SK-N-SH (cell line): ENCODE measurements at regions not wholly inside any gene's neighbourhood (a gene's known extent, or its start where the extent isn't known, plus 50 kb on each side); places are given as distances from the start of the nearest gene placed in this dataset.

Source experiments
- CTCF ChIA-PET: fragments of 300-600, 350-600 bp; formaldehyde crosslinking; extraction: SDS; loops from one replicate; lab custom pipeline; 2021; lab: Yijun Ruan, JAX
- POLR2A ChIA-PET: fragments of 350-600 bp; sonication (Branson Sonifier 250); formaldehyde crosslinking; extraction: SDS; loops from one replicate; lab custom pipeline; 2020; ENCODE audit warnings: antibody characterized with exemption, inconsistent platforms; lab: Yijun Ruan, JAX
- DNase-seq: peaks from one replicate; pipeline ENCODE4 v3.0.0; 2012
- H2AFZ ChIP-seq: fragments of 200-600 bp; sonication (generic); 2 replicates; pipeline ENCODE4 v1.8.1; 2016; ENCODE audit warnings: antibody characterized with exemption, mild to moderate bottlenecking, low read depth
- H3F3A ChIP-seq: fragments of 200-600 bp; sonication (generic); replicated peaks from 2 replicates; pipeline ENCODE3; 2016; ENCODE audit warnings: antibody characterized with exemption, mild to moderate bottlenecking; ENCODE audit not compliant: insufficient read depth
- H3K27ac ChIP-seq, 2 experiments: fragments of 200-500 bp in 1 of 2; fragments of 200-600 bp in 1 of 2; sonication (Bioruptor generic) in 1 of 2; sonication (generic), shearing (Covaris generic) in 1 of 2; 2 replicates each; pipeline versions ENCODE4 v1.5.1 to v1.6.1; 2014 to 2016; ENCODE audit warnings: low read depth in 2 of 2, inconsistent platforms in 1 of 2, low read length in 1 of 2, mild to moderate bottlenecking in 1 of 2, mixed read lengths in 1 of 2
- H3K27me3 ChIP-seq: fragments of 200-600 bp; sonication (generic), shearing (Covaris generic); 2 replicates; pipeline ENCODE4 v1.6.1; 2016; ENCODE audit warnings: mixed run types; ENCODE audit not compliant: insufficient read depth
- H3K36me3 ChIP-seq, 2 experiments: fragments of 200-500 bp in 1 of 2; fragments of 200-600 bp in 1 of 2; sonication (Bioruptor generic) in 1 of 2; sonication (generic) in 1 of 2; replicated peaks in 1 of 2; 2 replicates each; pipeline versions ENCODE3 to v1.5.1; 2014 to 2016; ENCODE audit warnings: low read length in 1 of 2, mild to moderate bottlenecking in 1 of 2; ENCODE audit not compliant: insufficient read depth in 2 of 2, control insufficient read depth in 1 of 2
- H3K4me1 ChIP-seq, 2 experiments: fragments of 200-500 bp in 1 of 2; fragments of 200-600 bp in 1 of 2; sonication (Bioruptor generic) in 1 of 2; sonication (generic), shearing (Covaris generic) in 1 of 2; 2 replicates each; pipeline versions ENCODE4 v1.5.1 to v1.6.1; 2014 to 2016; ENCODE audit warnings: low read depth in 1 of 2, low read length in 1 of 2, mixed run types in 1 of 2; ENCODE audit not compliant: insufficient read depth in 2 of 2, control insufficient read depth in 1 of 2
- H3K4me2 ChIP-seq: fragments of 200-600 bp; sonication (generic), shearing (Covaris generic); 2 replicates; pipeline ENCODE4 v1.6.1; 2017; ENCODE audit warnings: mixed run types
- H3K4me3 ChIP-seq, 2 experiments: fragments of 200-500 bp in 1 of 2; fragments of 200-600 bp in 1 of 2; sonication (Bioruptor generic) in 1 of 2; sonication (generic), shearing (Covaris generic) in 1 of 2; 2 replicates each; pipeline versions ENCODE4 v1.5.1 to v1.8.1; 2014 to 2016; ENCODE audit warnings: low read depth in 2 of 2, inconsistent platforms in 1 of 2, low read length in 1 of 2, mild to moderate bottlenecking in 1 of 2, mixed read lengths in 1 of 2, moderate library complexity in 1 of 2
- H3K79me2 ChIP-seq: fragments of 200-600 bp; sonication (generic); 2 replicates; pipeline ENCODE4 v1.8.1; 2017; ENCODE audit warnings: mild to moderate bottlenecking; ENCODE audit not compliant: insufficient read depth
- H3K9ac ChIP-seq: fragments of 200-600 bp; sonication (generic); 2 replicates; pipeline ENCODE4 v1.6.1; 2017; ENCODE audit warnings: mixed run types
- H3K9me2 ChIP-seq: fragments of 200-600 bp; sonication (generic); 2 replicates; pipeline ENCODE4 v1.6.1; 2017; ENCODE audit warnings: mixed run types
- H3K9me3 ChIP-seq: fragments of 200-600 bp; sonication (generic); 2 replicates; pipeline ENCODE4 v1.6.1; 2017; ENCODE audit warnings: mixed run types, mild to moderate bottlenecking, moderate library complexity
- H4K20me1 ChIP-seq: fragments of 200-600 bp; sonication (generic); 2 replicates; pipeline ENCODE4 v1.6.1; 2017; ENCODE audit warnings: mild to moderate bottlenecking, mixed run types; ENCODE audit not compliant: insufficient read depth
- CHD2 ChIP-seq: fragments of 150-350 bp; IDR thresholded peaks from 2 replicates; pipeline ENCODE4 v1.6.1; 2018; ENCODE audit warnings: low read length; ENCODE audit not compliant: partially characterized antibody
- CTCF ChIP-seq: fragments of 200-600 bp; sonication (generic); IDR thresholded peaks from 2 replicates; pipeline ENCODE4 v1.6.1; 2017; ENCODE audit warnings: antibody characterized with exemption, mild to moderate bottlenecking, moderate library complexity
- ELF1 ChIP-seq: IDR thresholded peaks from 2 replicates; pipeline ENCODE4 v1.4.0; 2012
- EP300 ChIP-seq, 2 experiments: IDR thresholded peaks; 2 replicates each; pipeline versions ENCODE4 v1.4.0 to v1.6.1; 2012; ENCODE audit warnings: borderline replicate concordance in 1 of 2, low read depth in 1 of 2, low read length in 1 of 2
- FOXJ3 ChIP-seq: sonication (generic); formaldehyde crosslinking; IDR thresholded peaks from 2 replicates; pipeline ENCODE4 v1.5.1; 2020; ENCODE audit warnings: mild to moderate bottlenecking, missing genetic modification reagents
- FOXM1 ChIP-seq: IDR thresholded peaks from 2 replicates; pipeline ENCODE4 v1.4.0; 2012; ENCODE audit warnings: low read depth, mild to moderate bottlenecking
- GABPA ChIP-seq: IDR thresholded peaks from 2 replicates; pipeline ENCODE4 v1.4.0; 2012; ENCODE audit warnings: low read depth, mild to moderate bottlenecking
- IRF3 ChIP-seq: fragments of 150-350 bp; IDR thresholded peaks from 2 replicates; pipeline ENCODE4 v1.6.1; 2016; ENCODE audit warnings: mild to moderate bottlenecking, low read depth, low read length
- JUND ChIP-seq: IDR thresholded peaks from 2 replicates; pipeline ENCODE4 v1.4.0; 2012
- MXI1 ChIP-seq: IDR thresholded peaks from 2 replicates; pipeline ENCODE4 v1.6.1; 2012; ENCODE audit warnings: mild to moderate bottlenecking, low read depth, low read length, improper control_type of control experiment
- NFIC ChIP-seq: IDR thresholded peaks from 2 replicates; pipeline ENCODE4 v1.4.0; 2012; ENCODE audit warnings: borderline replicate concordance
- REST ChIP-seq: IDR thresholded peaks from 2 replicates; pipeline ENCODE4 v1.6.1; 2012; ENCODE audit warnings: mild to moderate bottlenecking, low read depth, low read length, moderate library complexity
- SIN3A ChIP-seq: IDR thresholded peaks from 2 replicates; pipeline ENCODE4 v1.6.1; 2012; ENCODE audit warnings: low read depth, mild to moderate bottlenecking, low read length, moderate library complexity, borderline replicate concordance
- TEAD4 ChIP-seq: IDR thresholded peaks from 2 replicates; pipeline ENCODE4 v1.4.0; 2012; ENCODE audit warnings: mild to moderate bottlenecking, borderline replicate concordance; ENCODE audit not compliant: insufficient read depth
- YY1 ChIP-seq: IDR thresholded peaks from 2 replicates; pipeline ENCODE4 v1.4.0; 2012; ENCODE audit warnings: low read depth, mild to moderate bottlenecking
- ZBTB33 ChIP-seq: IDR thresholded peaks from 2 replicates; pipeline ENCODE4 v1.4.0; 2012; ENCODE audit warnings: low read depth, borderline replicate concordance
- WGBS: methylation state at CpG from one replicate; pipeline ENCODE4 v1.1.6; 2017; ENCODE audit warnings: low lambda C conversion rate; 5-methylcytosine and 5-hydroxymethylcytosine counted together

GRCh38 chr4:60266505-60266904 lies 933.6 kb upstream of the ADGRL3 start:
- 0% methylated on average over 1 of the region's 1 CpG for WGBS
- no peak for DNase-seq
- H2AFZ ChIP-seq = no peak overlapping the region
- H3K9me2 ChIP-seq = no peaks in the 10 kb centered on the region
- ChIA-PET CTCF (no interaction called here), POLR2A (no interaction called here)
- no peak overlapping the region for H3K4me2 ChIP-seq
- no peak overlapping the region for H3K4me3 ChIP-seq
- TF ChIP-seq JUND (no peak), TEAD4 (no peak), FOXJ3 (no peak), CHD2 (no peak), FOXM1 (no peak), MXI1 (no peak), YY1 (no peak), CTCF (no peak), IRF3 (no peak), NFIC (no peak), ELF1 (no peak), ZBTB33 (no peak), SIN3A (no peak), REST (no peak), EP300 (IDR thresholded peaks at IDR 0.05; ENCODE audit: borderline replicate concordance in 1 of 2, low read depth in 1 of 2, low read length in 1 of 2) (no peak), GABPA (no peak)
- no peaks in the 10 kb centered on the region for H3F3A ChIP-seq
- no peaks in the 10 kb centered on the region for H3K79me2 ChIP-seq
- no peak overlapping the region for H3K9ac ChIP-seq
- H3K4me1 ChIP-seq = no peaks in the 10 kb centered on the region
- no peak overlapping the region for H3K27ac ChIP-seq
- no peaks in the 10 kb centered on the region for H3K9me3 ChIP-seq
- H3K36me3 ChIP-seq = no peaks in the 10 kb centered on the region
- no peaks in the 10 kb centered on the region for H4K20me1 ChIP-seq
- H3K27me3 ChIP-seq = no peaks in the 10 kb centered on the region
